ENCODE measurements at regions not wholly inside any gene's neighbourhood (a gene's known extent, or its start where the extent isn't known, plus 50 kb on each side); places are given as distances from the start of the nearest gene placed in this dataset.
"Not testable (repeated sequence)": the region's sequence is repeated elsewhere in the genome, so short reads cannot be mapped to it uniquely, and the experiment has no call there.

- not testable (repeated sequence) for TF ChIP-seq CTCF (IDR thresholded peaks at IDR 0.05); ZFX (IDR thresholded peaks at IDR 0.05; ENCODE audit: borderline replicate concordance)
These were observed 385.3 kb upstream of the EYS start for GRCh38 chr6:66092306-66092705.
